NCI-H1105 (cell line): ENCODE measurements at regions not wholly inside any gene's neighbourhood (a gene's known extent, or its start where the extent isn't known, plus 50 kb on each side); places are given as distances from the start of the nearest gene placed in this dataset.
A peak's percentile ranks its signal among the peaks of the same experiment; 100 is the strongest.

Experiments
- DNase-seq: peaks from one replicate; lab custom pipeline; 2025; lab: John Stamatoyannopoulos, UW

DNA sequence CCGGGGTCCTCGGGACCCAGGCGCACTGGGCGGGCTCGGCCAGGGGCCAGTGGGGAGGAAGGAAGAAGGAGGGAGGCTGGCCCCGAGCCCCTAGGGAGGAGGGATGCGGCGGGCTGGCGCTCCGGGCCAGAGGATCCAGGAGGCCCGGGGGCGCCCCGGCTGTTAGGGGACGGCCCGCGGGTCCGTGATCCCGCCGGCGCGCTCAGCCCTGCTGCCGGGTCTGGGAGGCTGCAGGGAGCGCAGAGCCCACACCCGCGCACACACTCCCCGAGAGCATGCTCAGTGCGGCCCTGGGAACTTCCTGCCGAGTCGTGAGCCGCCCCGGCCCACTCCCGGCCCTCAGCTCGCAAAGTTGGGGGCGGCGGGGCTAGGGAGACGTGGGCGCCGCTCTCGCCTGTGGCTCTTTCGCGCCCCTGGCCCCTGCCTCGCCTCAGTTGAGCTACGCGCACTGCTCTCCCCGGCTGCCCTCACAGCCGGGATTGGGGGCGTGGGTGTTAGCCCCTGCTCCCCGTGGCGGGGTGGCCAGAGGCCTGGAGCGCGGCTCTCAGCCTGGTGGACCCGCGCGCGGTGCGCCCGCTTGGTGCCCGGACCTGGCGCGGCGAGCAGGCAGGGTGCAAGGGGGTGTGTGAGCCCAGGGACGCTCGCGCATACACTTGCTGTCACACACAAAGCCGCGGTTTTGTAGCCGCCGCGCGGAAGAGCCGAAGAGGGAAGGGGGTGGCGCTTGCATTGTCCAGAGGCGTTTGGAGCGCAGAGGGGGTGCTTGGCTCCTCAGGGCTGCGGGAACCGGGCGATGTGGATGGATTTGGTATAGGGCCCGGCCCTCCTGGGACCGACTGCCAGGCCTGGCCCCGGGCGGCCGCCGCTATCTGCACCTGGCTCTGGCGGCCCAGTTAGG, 132.9 kb upstream of the MGAT5 start:
- peak; percentile 14 for DNase-seq

DNA sequence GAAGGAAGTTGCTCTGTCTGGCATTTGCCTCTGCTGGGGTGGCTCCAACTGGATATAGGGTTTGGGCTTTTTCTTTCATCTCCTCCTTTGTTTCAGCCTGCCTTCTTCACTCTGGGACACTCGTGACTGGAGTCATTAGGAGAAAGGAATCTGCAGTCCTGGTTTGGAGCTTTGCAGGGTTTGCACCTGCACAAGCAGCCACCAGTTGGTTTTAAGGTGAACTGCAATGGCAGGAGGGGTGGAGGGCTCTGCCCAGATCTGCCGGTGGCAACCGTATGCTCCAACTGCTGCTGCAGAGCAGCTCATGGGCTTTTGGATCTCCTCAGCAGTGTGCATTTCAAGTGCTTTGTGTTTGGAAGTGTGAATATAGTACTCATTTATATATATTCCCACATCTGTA, 131.3 kb upstream of the MGAT5 start:
- no peak for DNase-seq

DNA sequence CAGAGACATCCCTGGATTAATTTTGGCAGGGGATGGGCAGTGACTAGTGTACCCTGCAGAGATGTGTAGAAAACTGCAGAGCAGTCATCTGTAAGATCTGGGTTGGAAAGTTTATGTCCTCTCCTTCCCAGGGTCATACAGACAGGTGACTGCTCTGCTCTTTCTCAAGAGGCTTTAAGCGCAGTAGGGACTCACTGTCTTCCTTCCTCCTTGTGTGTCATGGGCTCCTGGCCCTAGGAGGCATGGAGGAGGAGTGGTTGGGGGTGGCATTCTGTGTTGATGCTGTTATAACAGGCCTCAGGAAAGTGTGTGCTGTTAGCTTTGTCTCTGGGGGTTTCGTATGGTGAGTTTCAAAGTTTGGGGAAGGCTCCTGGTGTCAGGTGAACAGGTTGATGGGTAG, 130.5 kb upstream of the MGAT5 start:
- no peak for DNase-seq

DNA sequence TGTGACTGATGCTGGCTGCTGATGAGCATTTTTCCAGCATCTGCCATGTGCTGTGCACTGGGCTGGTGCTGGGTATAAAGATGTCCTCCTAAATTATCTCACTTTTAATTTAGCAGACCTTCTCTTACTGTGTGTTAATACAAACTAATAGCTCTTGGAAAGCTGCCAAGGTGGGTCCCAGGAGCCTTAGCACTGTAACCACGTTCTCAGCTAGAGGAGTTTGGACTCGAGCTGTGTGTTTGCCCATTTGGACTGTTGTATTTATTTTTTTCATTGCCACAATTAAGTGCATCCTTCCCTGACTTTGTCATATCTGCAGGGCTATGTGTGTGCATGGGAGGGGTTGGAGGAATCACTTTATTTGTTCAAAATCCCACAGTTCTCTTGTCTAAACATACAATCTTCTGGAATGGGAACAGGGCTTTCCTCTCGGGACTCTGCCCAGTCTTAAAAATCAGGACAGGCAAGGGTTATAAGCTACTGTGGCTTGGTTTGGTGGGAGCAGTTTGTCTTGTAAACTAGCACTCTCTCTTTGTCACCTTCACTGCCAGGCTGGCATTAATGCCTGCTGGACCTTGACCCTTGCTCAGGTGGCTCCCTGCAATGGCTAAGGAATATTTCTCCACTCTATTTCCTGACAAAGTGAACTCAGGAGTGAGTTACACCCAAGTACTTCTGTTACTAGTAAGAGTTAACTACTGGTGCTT, 129.7 kb upstream of the MGAT5 start:
- DNase-seq = peak; percentile 85

DNA sequence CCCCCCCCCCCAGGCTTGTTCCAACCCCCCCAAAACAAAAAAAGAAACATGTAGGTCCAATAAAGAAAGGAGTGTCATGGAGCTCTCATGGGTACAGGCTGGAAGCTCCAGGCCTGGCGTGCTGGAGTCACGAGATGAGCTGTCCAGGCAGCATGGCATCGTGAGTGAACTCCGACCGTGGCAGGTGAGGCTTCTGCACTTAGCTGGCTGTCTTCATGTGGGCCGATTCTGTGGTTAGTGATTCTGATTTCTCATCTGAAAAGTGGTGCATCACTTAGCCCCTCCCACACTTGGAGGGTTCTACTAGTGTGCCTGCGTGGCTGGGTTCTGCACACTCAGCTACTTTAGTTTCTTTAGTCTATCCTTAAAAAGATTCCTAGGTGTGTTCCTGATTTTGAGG, 126.4 kb upstream of the MGAT5 start:
- no peak for DNase-seq

DNA sequence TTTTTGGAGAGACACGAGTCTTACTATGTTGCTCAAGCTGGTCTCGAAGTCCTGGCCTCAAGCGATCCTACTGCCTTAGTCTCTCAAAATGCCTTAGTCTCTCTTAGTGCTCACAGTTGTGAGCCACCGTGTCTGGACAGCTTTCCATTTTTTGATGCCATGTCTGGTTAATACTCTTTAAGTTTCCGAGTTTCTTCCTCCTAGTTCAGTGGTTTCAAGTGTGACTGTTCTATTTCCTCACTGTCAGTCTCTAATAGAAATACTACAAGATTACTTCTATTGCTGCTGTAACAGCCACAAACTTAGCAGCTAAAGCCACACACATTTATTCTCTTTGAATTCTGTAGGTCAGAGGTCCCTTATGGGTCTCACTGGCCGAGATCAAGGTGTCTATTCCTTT, 125.1 kb upstream of the MGAT5 start:
- no peak for DNase-seq

DNA sequence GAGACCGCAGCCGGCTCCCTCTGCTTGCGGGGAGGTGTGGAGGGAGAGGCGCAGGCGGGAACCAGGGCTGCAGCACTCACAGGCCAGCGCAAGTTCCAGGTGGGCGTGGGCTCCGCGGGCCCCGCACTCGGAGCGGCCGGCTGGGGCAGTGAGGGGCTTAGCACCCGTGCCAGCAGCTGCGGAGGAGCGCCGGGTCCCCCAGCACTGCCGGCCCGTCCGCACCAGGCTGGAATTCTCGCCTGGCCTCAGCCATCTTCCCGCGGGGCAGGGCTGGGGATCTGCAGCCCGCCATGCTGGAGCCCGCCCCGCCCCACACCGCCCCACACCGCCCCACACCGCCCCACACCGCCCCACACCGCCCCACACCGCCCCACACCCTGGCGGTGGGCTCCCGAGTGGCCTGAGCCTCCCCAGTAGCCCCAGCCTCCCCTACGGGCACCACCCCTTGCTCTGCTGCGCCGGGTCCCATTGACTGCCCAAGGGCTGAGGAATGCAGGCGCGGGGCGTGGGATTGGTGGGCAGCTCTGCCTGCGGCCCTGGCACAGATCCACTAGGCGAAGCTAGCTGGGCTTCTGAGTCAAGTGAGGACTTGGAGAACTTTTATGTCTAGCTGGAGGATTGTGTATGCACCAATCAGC, 123.9 kb upstream of the MGAT5 start:
- DNase-seq = no peak

DNA sequence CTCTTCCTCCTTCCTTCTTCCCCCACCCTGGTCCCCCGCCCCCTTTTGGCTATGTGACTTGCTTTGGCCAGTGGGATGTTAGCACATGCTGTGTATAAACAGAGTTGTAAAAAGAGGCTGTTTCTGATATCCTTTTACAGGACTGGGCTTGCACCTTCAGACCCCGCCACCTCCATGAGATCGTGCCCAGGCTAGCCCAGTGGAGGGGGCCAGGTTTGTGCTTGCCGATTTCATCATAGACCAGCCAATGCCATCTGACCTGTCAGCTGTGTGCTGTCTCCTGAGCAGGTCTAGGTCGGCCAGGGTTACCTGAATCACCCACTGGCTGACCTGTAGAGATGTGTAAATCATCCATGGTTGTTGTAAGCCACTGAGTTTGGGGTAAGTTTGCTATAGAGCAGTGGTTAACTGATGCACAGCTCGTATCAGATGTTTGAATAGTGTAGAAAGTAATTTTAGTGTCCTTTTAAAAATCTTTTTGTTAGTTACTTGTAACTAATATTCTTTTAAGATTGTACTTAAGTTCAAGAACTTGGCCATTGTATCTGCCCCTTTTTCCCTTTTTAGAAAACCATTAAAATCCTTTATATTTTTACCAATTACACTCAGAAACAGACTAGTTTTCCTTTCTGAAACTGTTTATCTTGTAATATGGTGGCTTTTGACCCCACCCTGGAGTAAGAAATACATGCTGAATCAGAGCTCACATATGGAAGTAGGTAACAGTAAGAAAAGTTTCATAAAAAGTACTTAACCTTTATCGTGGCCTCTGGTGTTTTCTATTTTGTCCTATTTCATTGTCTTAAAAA, 122.0 kb upstream of the MGAT5 start:
- DNase-seq = no peak

DNA sequence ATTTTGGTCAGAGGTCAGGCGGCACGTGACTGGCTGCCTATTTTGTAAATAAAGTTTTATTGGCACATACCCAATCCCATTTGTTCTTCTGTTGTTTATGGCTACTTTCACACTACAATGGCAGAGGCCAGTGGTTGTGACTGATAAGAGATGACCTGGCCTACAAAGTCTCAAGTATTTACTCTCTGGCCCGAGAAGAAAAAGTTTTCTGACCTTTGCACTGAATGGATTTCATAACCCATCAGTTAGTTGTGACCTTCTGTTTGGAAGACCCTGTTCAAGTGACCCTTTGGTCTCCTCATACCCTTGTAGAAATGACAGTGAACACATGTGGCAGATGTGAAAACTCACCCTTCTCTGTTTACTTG, 121.4 kb upstream of the MGAT5 start:
- no peak for DNase-seq

DNA sequence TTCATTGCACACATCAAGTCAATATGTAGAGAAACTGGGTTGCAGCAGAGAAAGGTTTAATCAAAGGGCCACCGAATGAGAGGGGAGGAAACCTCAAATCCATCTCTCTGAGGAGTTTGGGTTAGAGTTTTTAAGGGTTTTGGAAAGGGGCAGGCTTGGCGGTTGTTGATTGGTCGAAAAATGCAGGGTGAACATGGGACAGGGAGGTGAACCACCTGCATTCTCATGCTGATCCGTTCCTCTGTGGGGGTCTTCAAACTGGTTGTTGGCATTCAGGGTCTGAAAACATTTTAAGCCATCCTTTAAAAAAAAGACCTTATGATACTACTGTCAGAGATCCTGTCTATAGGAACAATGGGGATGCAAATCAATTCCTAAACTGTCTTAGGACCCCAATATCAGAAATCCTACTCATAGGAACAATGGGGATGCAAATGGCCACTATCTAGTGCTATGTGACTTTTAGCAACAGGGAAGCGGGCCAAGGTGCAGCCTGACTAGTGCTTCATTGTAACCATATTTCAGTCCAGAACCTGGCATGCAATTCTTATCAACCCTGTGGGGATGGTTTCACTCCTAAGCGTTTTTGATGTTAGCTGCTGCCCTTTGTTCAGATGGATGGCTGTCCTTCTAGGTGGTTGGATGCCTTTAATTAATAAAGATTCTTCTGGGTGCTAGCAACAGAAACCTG, 120.1 kb upstream of the MGAT5 start:
- no peak for DNase-seq

DNA sequence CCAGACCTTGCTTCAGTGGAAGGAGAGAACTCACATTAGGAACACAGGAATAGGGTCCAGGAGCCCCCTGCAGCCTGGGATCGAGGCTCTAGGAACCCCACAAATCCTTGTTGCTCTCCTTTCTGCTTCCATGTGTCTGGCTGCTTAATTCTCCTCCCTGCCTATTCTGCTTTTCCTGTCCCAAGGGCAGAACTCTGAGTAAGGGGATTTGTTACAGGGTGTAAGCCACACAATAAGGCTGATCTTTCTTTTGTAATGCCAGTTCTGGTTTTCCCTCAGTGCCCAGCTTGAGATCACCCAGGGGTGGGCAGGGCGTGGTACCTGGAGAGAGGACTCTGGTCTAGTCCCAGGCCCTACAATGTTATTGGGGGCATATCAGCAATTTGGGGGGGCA, 119.6 kb upstream of the MGAT5 start:
- DNase-seq = no peak

DNA sequence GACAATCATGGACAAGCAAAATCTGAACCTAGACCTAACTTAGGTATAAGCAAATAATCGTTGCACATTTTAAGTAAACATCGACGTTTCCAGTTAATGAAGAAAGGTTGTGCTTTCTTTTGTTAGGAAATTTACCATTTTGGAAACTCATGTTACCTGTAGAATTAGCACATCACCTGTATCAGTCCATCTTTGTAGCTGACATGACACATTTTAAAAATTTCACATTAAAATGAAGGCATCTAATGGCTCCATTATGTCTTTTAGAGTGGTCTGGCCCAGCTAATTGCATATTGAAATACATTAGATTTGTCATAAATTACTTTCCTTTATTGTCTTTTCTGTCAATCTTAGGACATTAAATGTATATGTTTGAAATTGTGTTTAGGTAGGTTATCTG, 119.0 kb upstream of the MGAT5 start:
- DNase-seq = no peak

DNA sequence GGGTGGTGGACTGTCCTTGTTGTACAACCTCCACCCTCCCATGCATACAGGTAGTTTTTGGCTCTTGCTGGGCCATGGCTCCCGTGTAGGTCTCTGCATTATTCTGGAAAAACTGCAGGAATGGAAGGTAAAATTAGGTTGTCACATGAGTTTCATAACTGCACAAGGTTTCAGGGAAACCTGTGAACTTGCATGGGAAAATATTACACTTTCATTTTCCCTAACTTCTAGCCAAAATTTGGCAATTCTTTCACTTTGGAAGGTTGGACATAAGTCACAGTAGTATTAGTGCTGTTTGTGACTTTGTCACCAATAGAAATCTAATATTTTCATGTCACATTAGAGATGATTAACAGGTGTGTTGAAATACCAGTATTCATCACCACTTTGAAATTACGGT, 118.1 kb upstream of the MGAT5 start:
- DNase-seq = no peak

DNA sequence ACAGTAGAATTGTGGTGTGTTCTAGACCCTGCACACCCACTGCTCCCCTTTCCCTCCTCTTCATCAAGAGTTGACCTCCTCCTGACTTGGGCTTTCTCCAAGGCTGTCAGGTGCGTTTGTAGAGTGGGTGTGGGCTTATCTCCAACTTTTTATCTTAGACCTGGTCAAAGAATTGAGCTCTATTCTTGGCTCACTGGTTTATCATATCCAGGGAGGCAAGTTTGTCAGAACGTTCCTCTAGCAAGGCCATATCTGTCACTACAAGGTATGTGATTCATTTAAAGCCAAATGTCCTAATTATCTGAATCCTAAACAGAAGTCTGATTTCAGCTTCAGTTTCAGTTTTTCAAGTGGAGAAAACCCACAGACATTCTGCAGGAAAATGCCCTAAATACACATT, 117.1 kb upstream of the MGAT5 start:
- DNase-seq = no peak

DNA sequence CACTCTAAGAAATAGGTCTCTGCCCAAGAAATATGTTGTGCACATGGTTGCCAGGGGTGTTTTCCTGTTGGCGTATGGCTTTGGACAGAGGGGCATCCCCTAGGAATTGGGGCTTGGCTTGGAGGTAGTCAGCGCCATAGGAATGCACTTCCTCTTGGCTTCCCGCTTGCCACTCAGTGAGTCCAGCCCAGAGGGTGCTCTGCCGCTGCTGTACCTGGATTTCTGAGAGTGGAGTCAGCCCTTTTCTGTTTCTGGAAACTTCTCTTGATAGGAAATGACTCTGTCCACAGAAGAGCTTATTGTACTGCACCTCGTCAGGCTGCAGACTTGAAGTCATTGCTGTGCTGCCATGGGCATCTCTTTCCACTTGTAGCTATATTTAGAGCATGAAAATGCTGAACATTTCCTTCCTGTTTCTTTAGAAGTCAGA, 116.7 kb upstream of the MGAT5 start:
- no peak for DNase-seq

DNA sequence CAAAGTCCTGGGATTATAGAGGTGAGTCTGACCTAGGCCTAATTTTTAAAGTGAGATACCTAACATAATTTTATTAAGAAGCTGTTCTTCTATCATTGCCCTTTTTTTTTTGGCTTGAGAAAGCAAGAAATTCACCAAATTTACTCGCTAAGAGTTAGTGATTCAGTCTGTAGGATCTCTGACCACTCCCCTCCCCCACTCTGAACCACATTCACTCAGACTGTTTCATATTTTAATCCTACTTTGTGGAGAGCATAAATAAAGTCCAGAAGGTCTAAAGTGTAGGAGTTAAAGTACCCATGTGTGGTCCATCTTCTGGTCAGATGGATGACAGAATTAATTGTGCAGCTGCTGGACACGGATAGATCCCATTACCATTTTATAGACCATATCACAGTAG, 115.8 kb upstream of the MGAT5 start:
- DNase-seq = no peak

DNA sequence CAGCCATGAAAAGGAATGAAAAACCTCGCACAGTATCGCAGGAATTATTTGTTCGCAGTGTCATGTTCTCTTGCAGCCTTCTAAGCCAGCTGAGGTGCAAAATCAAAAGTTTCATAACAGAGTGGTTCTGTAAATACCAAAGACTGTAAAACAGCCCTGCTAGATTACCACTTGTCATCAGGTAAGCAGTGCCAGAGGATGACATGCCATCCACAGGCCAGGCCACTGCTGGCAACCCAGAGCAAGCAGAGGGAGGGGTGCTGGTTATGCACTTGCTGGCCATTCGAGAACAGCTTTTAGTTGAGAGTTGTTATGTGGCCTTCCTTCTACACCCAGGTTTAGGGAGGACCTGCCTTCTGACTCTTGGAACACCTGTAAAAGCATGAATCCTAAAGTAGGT, 114.3 kb upstream of the MGAT5 start:
- DNase-seq = no peak

DNA sequence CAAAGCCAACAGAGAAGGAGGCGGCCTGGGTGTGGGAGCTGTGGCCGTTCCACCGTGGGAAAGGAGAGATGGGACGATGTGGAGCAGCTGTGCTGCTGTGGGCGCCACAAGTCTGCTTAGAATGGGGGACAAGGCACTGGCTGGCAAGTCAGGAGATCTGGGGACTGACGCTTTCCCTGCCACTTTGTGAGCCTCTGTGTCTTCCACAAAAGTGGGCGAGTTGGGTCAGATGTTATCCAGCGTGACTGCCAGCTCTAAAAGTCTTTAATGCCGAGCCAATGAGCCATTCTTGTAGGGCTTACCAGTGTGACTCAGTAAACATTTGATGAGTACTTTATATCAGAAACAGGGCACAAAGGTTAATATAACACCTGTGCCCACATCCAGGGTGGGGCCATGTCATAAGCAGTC, 113.6 kb upstream of the MGAT5 start:
- no peak for DNase-seq

DNA sequence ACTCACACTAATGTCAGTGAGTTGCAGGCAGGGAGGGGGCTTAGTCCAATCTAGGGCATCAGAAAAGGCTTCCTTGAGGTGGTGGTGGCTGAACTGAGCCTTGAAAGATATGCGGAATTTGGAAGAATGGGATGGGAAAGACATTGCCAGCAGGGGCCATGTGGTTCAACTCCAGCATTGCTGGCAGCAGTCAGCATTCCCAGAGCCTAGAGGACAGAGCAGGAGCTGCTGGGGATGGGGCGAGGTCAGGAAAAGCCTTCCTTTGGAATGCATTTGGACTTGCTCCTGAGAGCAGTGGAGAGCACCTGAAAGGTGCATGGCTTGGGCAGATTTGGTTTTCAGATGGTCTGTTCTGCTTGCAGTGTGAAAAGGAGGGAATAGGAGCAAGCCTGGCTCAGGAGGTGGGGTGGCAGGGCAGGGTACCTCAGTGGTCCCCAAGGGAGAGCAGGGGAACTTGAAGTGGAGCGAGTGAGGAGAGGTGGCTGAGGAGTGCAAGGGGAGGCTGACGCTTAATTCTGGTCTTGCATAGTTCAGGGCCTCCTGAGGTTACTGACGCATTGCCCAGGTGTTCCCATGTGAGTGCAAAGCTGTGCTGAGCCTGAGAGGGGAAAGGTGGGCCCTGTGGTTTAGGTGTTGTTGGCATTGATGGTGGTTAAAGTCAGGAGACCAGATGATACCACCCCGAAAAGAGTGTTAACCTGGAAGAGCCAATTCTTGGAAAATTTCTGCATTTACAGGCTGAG, 112.1 kb upstream of the MGAT5 start:
- no peak for DNase-seq

DNA sequence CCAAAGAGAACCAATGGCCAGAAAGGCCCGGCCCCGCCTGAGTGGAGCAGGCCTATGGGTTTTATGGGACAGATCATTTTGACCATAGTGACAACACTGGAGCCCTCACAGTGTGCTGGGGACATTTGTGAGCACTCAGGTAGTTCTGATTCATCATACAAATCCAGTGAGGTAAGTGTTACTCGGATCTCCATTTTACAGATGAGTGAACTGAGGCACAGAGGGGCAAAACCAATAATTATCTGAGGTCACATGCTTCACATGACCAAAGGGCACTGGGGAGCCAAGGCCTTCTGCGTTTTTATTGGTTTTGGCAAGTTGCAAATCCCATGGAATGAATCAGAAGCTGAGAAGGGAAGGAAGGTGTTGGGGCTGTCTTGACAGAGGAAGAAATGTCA, 111.5 kb upstream of the MGAT5 start:
- DNase-seq = no peak

DNA sequence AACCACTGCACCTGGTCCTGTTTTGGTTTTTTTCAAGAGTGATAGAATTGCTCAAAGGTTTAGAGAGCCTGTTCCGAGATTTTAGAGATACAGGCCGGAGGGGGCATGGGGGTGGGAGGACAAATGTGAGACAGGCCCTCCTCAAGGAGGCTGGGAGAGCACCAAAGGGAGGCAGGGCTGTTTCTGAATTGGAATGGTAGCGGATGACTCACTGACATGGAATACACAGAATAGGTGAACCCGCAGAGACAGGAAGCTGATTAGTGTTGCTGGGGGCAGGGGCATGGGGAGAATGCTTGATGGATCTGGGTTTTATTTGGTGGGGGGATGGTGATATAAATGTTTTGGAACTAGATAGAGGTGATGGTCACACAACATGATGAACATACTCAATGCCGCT, 111.0 kb upstream of the MGAT5 start:
- DNase-seq = no peak
